H1 (cell line): ENCODE measurements at regions not wholly inside any gene's neighbourhood (a gene's known extent, or its start where the extent isn't known, plus 50 kb on each side); places are given as distances from the start of the nearest gene placed in this dataset.

ENCODE experiments used
- CTCF ChIA-PET: fragments of 300-600 bp; sonication (Branson Sonifier 250); formaldehyde crosslinking; loops from one replicate; lab custom pipeline; 2021; ENCODE audit not compliant: partially characterized antibody; lab: Charles Lee
- POLR2A ChIA-PET: fragments of 300-600 bp; sonication (Branson Sonifier 250); formaldehyde crosslinking; loops from one replicate; lab custom pipeline; 2021; ENCODE audit warnings: inconsistent platforms; ENCODE audit not compliant: partially characterized antibody; lab: Charles Lee
- DNase-seq, 2 experiments: peaks; one replicate each; pipeline versions ENCODE4 v3.0.0 to v3.0.0-alpha.2; 2010 to 2022; ENCODE audit warnings: low spot score in 2 of 2, low read depth in 1 of 2, mixed read lengths in 1 of 2
- FAIRE-seq: peaks from 2 replicates; lab custom pipeline; 2011; peaks lifted over from hg19 to GRCh38; lab: Jason Lieb, UNC
- H2AFZ ChIP-seq: 2 replicates; pipeline ENCODE4 v1.8.1; 2012; ENCODE audit warnings: low read length, inconsistent platforms
- H2AK5ac ChIP-seq: 2 replicates; pipeline ENCODE4 v1.6.1; 2013; ENCODE audit warnings: low read depth, low read length
- H2BK120ac ChIP-seq: replicated peaks from 2 replicates; pipeline ENCODE3; 2013; ENCODE audit warnings: low read depth, low read length, inconsistent platforms
- H2BK12ac ChIP-seq: 2 replicates; pipeline ENCODE4 v1.6.1; 2013; ENCODE audit warnings: low read depth, low read length
- H2BK15ac ChIP-seq: 2 replicates; pipeline ENCODE4 v1.6.1; 2013; ENCODE audit warnings: low read length
- H2BK20ac ChIP-seq: 2 replicates; pipeline ENCODE4 v1.6.1; 2013; ENCODE audit warnings: low read length
- H2BK5ac ChIP-seq: 2 replicates; pipeline ENCODE4 v1.6.1; 2013; ENCODE audit warnings: low read depth, low read length
- H3K14ac ChIP-seq: 2 replicates; pipeline ENCODE4 v1.6.1; 2013; ENCODE audit warnings: inconsistent platforms; ENCODE audit not compliant: insufficient read length
- H3K18ac ChIP-seq: 2 replicates; pipeline ENCODE4 v1.6.1; 2013; ENCODE audit warnings: low read length; ENCODE audit errors: extremely low read depth
- H3K23ac ChIP-seq: 2 replicates; pipeline ENCODE4 v1.6.1; 2013; ENCODE audit warnings: inconsistent platforms; ENCODE audit not compliant: insufficient read length
- H3K23me2 ChIP-seq: 2 replicates; pipeline ENCODE4 v1.6.1; 2013; ENCODE audit warnings: low read depth, low read length
- H3K27ac ChIP-seq: 2 replicates; pipeline ENCODE4 v1.6.1; 2011; ENCODE audit warnings: low read depth, low read length, inconsistent platforms
- H3K27me3 ChIP-seq, 4 experiments: replicated peaks in 1 of 4; 1 replicate in 1 of 4; 2 replicates in 3 of 4; pipeline versions ENCODE4 v1.6.1 to v1.8.1; 2011 to 2013; ENCODE audit warnings: low read length in 3 of 4, mild to moderate bottlenecking in 3 of 4, inconsistent platforms in 2 of 4, mixed read lengths in 2 of 4, moderate library complexity in 1 of 4; ENCODE audit not compliant: control insufficient read depth in 3 of 4, insufficient read depth in 3 of 4; ENCODE audit errors: extremely low read depth in 1 of 4
- H3K36me3 ChIP-seq, 4 experiments: 2 replicates each; pipeline versions ENCODE4 v1.6.1 to v1.8.1; 2011 to 2013; ENCODE audit warnings: mild to moderate bottlenecking in 4 of 4, low read length in 3 of 4, moderate library complexity in 2 of 4, control low read depth in 1 of 4, inconsistent platforms in 1 of 4; ENCODE audit not compliant: insufficient read depth in 4 of 4, control insufficient read depth in 2 of 4
- H3K4ac ChIP-seq: replicated peaks from 2 replicates; pipeline ENCODE3; 2013; ENCODE audit warnings: low read length, low read depth, mixed read lengths, inconsistent platforms; ENCODE audit not compliant: insufficient read length
- H3K4me1 ChIP-seq, 4 experiments: replicated peaks in 1 of 4; 1 replicate in 1 of 4; 2 replicates in 3 of 4; pipeline versions ENCODE4 v1.6.1 to v1.8.1; 2011 to 2013; ENCODE audit warnings: low read length in 3 of 4, inconsistent platforms in 2 of 4, mixed read lengths in 1 of 4; ENCODE audit not compliant: insufficient read depth in 4 of 4, control insufficient read depth in 3 of 4
- H3K4me2 ChIP-seq, 2 experiments: 2 replicates each; pipeline versions ENCODE4 v1.6.1 to v1.8.1; 2011 to 2013; ENCODE audit warnings: low read depth in 2 of 2, low read length in 2 of 2, control low read depth in 1 of 2, inconsistent platforms in 1 of 2, mild to moderate bottlenecking in 1 of 2; ENCODE audit not compliant: insufficient read depth in 1 of 2
- H3K4me3 ChIP-seq, 4 experiments: fragments of 200-600, 300-600 bp in 1 of 4; sonication (generic), shearing (Covaris generic), sonication (Bioruptor Twin) in 1 of 4; 2 replicates each; pipeline versions ENCODE4 v1.5.1 to v1.8.1; 2011 to 2016; ENCODE audit warnings: low read length in 4 of 4, low read depth in 3 of 4, control low read depth in 2 of 4, inconsistent platforms in 2 of 4, mild to moderate bottlenecking in 2 of 4, mixed read lengths in 1 of 4, moderate library complexity in 1 of 4; ENCODE audit not compliant: insufficient read depth in 2 of 4; ENCODE audit errors: extremely low read depth in 1 of 4
- H3K56ac ChIP-seq: replicated peaks from 2 replicates; pipeline ENCODE3; 2013; ENCODE audit warnings: low read depth, mild to moderate bottlenecking, mixed read lengths, low read length, inconsistent platforms; ENCODE audit not compliant: insufficient read length
- H3K79me1 ChIP-seq: 2 replicates; pipeline ENCODE4 v1.6.1; 2013; ENCODE audit warnings: low read depth, low read length, control low read depth
- H3K79me2 ChIP-seq, 2 experiments: 2 replicates each; pipeline versions ENCODE4 v1.6.1 to v1.8.1; 2012 to 2013; ENCODE audit warnings: low read length in 2 of 2, mild to moderate bottlenecking in 2 of 2, inconsistent platforms in 1 of 2; ENCODE audit not compliant: insufficient read depth in 2 of 2, control insufficient read depth in 1 of 2
- H3K9ac ChIP-seq, 4 experiments: replicated peaks in 1 of 4; 1 replicate in 1 of 4; 2 replicates in 3 of 4; pipeline versions ENCODE4 v1.6.1 to v1.8.1; 2011 to 2013; ENCODE audit warnings: low read depth in 3 of 4, low read length in 3 of 4, control low read depth in 2 of 4, mild to moderate bottlenecking in 2 of 4, moderate library complexity in 2 of 4, inconsistent platforms in 1 of 4; ENCODE audit errors: extremely low read depth in 1 of 4
- H3K9me3 ChIP-seq, 2 experiments: 2 replicates each; pipeline versions ENCODE4 v1.6.1 to v1.8.1; 2012 to 2013; ENCODE audit warnings: mild to moderate bottlenecking in 2 of 2, moderate library complexity in 2 of 2, control low read depth in 1 of 2, inconsistent platforms in 1 of 2, low read depth in 1 of 2, low read length in 1 of 2, mixed read lengths in 1 of 2; ENCODE audit not compliant: insufficient read depth in 2 of 2
- H4K20me1 ChIP-seq, 2 experiments: replicated peaks in 1 of 2; 2 replicates each; pipeline versions ENCODE3 to v1.8.1; 2011 to 2013; ENCODE audit warnings: inconsistent platforms in 2 of 2, low read length in 2 of 2, mild to moderate bottlenecking in 1 of 2; ENCODE audit not compliant: insufficient read depth in 2 of 2, control insufficient read depth in 1 of 2
- H4K5ac ChIP-seq: 2 replicates; pipeline ENCODE4 v1.6.1; 2013; ENCODE audit warnings: low read length, low read depth, mixed read lengths, inconsistent platforms; ENCODE audit not compliant: insufficient read length
- H4K8ac ChIP-seq: 2 replicates; pipeline ENCODE4 v1.8.0; 2013; ENCODE audit warnings: mild to moderate bottlenecking, moderate library complexity, low read length, inconsistent platforms; ENCODE audit not compliant: insufficient read depth; ENCODE audit errors: extremely low read depth
- H4K91ac ChIP-seq: replicated peaks from 2 replicates; pipeline ENCODE3; 2013; ENCODE audit warnings: low read length, mixed read lengths, inconsistent platforms; ENCODE audit not compliant: insufficient read length
- GTF2F1 ChIP-seq: IDR thresholded peaks from 2 replicates; pipeline ENCODE4 v1.6.1; 2012; ENCODE audit warnings: low read depth, low read length, improper control_type of control experiment, borderline replicate concordance
- HDAC6 ChIP-seq: IDR thresholded peaks from one replicate; pipeline ENCODE4 v1.7.1; 2012; ENCODE audit warnings: low read depth, mild to moderate bottlenecking, inconsistent platforms, low read length, moderate library complexity
- POU5F1 ChIP-seq: IDR thresholded peaks from 2 replicates; pipeline ENCODE4 v1.6.1; 2011; ENCODE audit warnings: low read depth, mild to moderate bottlenecking, low read length, moderate library complexity
- SIN3A ChIP-seq, 2 experiments: IDR thresholded peaks in 1 of 2; conservative IDR thresholded peaks in 1 of 2; 2 replicates each; pipeline ENCODE4 v1.6.1; 2011 to 2012; ENCODE audit warnings: low read length in 2 of 2, improper control_type of control experiment in 1 of 2, low read depth in 1 of 2, mild to moderate bottlenecking in 1 of 2
- TAF1 ChIP-seq: IDR thresholded peaks from 2 replicates; pipeline ENCODE4 v1.6.1; 2011; ENCODE audit warnings: mild to moderate bottlenecking, low read depth, low read length
- WGBS, 2 experiments: shearing (Covaris generic) in 1 of 2; methylation state at CpG; one replicate each; pipeline versions ENCODE4 v1.1.6 to v1.1.7; 2013 to 2015; ENCODE audit warnings: low lambda C conversion rate in 2 of 2, mixed read lengths in 2 of 2, inconsistent platforms in 1 of 2, low coverage in 1 of 2, missing lambda C conversion rate in 1 of 2; ENCODE audit not compliant: insufficient replicate concordance in 2 of 2, insufficient coverage in 1 of 2, insufficient read length in 1 of 2; ENCODE audit errors: extremely low coverage in 1 of 2, missing lambda C conversion rate in 1 of 2; 5-methylcytosine and 5-hydroxymethylcytosine counted together
- TF ChIP-seq, protein P1 (sequence below), 3 experiments: IDR thresholded peaks; 1 replicate in 2 of 3; 2 replicates in 1 of 3; pipeline versions ENCODE4 v1.5.1 to v1.6.1; 2011; ENCODE audit warnings: low read length in 3 of 3, mild to moderate bottlenecking in 3 of 3, inconsistent platforms in 2 of 3, low read depth in 1 of 3, moderate library complexity in 1 of 3; ENCODE audit not compliant: insufficient read depth in 1 of 3; ENCODE audit errors: control extremely low read depth in 1 of 3
- TF ChIP-seq, protein P2 (sequence below): IDR thresholded peaks from 2 replicates; pipeline ENCODE4 v1.6.1; 2011; ENCODE audit warnings: low read length, improper control_type of control experiment

DNA sequence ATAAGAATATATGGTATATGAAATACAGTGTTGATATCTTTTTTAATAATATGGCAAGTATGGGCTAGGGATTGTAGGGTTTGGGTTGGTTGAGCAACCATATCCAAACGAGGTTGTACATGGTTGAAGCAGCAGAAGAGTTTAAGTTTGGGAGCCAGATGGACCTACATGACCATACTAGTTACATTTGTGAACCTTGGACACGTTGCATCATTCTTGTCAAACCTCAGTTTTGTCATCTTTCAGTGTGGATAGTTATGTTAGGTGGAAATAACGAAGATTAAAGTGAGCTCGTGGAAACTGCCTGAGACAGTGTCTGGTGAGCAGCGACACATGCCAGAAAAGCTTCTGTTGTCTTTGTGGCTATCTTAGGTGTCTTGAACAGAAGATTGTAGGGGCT lies 307.1 kb upstream of the KIRREL3 start:
- Histone ChIP-seq H2AFZ (no peak overlapping the region), H2BK20ac (no peak overlapping the region), H3K4me2 (no peak overlapping the region), H3K79me2 (no peaks in the 10 kb centered on the region), H3K9me3 (no peaks in the 10 kb centered on the region), H2BK12ac (no peak overlapping the region), H3K4ac (no peak overlapping the region), H3K36me3 (no peaks in the 10 kb centered on the region), H2AK5ac (no peak overlapping the region), H3K4me1 (no peaks in the 10 kb centered on the region), H3K27ac (no peak overlapping the region), H4K20me1 (no peaks in the 10 kb centered on the region), H3K79me1 (no peaks in the 10 kb centered on the region), H3K18ac (no peak overlapping the region), H3K23me2 (no peaks in the 10 kb centered on the region), H4K91ac (no peak overlapping the region), H3K56ac (no peak overlapping the region), H4K8ac (no peak overlapping the region), H2BK120ac (no peak overlapping the region), H2BK15ac (no peak overlapping the region), H3K4me3 (no peak overlapping the region), H3K14ac (no peak overlapping the region), H3K9ac (no peak overlapping the region), H3K27me3 (no peaks in the 10 kb centered on the region), H2BK5ac (no peak overlapping the region), H3K23ac (no peak overlapping the region), H4K5ac (no peak overlapping the region)
- no peak for TF ChIP-seq SIN3A (conservative IDR thresholded peaks at IDR 0.05 in 1 of 2, IDR thresholded peaks at IDR 0.05 in 1 of 2; ENCODE audit: low read depth in 1 of 2, low read length in 2 of 2)
- TF ChIP-seq TAF1: no peak
- no peak for TF ChIP-seq GTF2F1
- TF ChIP-seq, protein P1, sequence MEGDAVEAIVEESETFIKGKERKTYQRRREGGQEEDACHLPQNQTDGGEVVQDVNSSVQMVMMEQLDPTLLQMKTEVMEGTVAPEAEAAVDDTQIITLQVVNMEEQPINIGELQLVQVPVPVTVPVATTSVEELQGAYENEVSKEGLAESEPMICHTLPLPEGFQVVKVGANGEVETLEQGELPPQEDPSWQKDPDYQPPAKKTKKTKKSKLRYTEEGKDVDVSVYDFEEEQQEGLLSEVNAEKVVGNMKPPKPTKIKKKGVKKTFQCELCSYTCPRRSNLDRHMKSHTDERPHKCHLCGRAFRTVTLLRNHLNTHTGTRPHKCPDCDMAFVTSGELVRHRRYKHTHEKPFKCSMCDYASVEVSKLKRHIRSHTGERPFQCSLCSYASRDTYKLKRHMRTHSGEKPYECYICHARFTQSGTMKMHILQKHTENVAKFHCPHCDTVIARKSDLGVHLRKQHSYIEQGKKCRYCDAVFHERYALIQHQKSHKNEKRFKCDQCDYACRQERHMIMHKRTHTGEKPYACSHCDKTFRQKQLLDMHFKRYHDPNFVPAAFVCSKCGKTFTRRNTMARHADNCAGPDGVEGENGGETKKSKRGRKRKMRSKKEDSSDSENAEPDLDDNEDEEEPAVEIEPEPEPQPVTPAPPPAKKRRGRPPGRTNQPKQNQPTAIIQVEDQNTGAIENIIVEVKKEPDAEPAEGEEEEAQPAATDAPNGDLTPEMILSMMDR (IDR thresholded peaks at IDR 0.05; ENCODE audit: control extremely low read depth in 1 of 3, insufficient read depth in 1 of 3, low read depth in 1 of 3, low read length in 3 of 3): no peak
- TF ChIP-seq HDAC6: no peak
- TF ChIP-seq, protein P2, sequence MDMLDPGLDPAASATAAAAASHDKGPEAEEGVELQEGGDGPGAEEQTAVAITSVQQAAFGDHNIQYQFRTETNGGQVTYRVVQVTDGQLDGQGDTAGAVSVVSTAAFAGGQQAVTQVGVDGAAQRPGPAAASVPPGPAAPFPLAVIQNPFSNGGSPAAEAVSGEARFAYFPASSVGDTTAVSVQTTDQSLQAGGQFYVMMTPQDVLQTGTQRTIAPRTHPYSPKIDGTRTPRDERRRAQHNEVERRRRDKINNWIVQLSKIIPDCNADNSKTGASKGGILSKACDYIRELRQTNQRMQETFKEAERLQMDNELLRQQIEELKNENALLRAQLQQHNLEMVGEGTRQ: no peak
- TF ChIP-seq POU5F1: no peak
- FAIRE-seq (no peak), DNase-seq (no peak)
- POLR2A ChIA-PET: no interaction called here
- CTCF ChIA-PET: no interaction called here
- WGBS, 2 experiments: 79% methylated on average over 5 of the region's 5 CpGs; no CpG with 5 or more reads in 1 of the 2 experiments
